GM12878 (cell line): ENCODE measurements at regions not wholly inside any gene's neighbourhood (a gene's known extent, or its start where the extent isn't known, plus 50 kb on each side); places are given as distances from the start of the nearest gene placed in this dataset.

Experiments
- ATAC-seq: fragments of 200-7000 bp; cut with Tn5 transposase; 3 replicates; pipeline ENCODE4 v1.9.1; 2020; ENCODE audit warnings: mild to moderate bottlenecking, moderate library complexity
- BruUV-seq: library from RNA; stranded (reverse); fragments of 400-500 nt; replicated peaks from 2 replicates; lab custom pipeline; 2021; lab: Mats Ljungman, UMichigan
- CTCF ChIA-PET: fragments of 300-600 bp; sonication (Branson Sonifier 250); formaldehyde crosslinking; extraction: SDS; loops from one replicate; lab custom pipeline; 2021; ENCODE audit warnings: inconsistent platforms; lab: Yijun Ruan, JAX
- POLR2A ChIA-PET: fragments of 350-600 bp; formaldehyde crosslinking; extraction: SDS; loops from one replicate; lab custom pipeline; 2021; ENCODE audit warnings: inconsistent platforms; lab: Charles Lee
- RAD21 ChIA-PET: fragments of 300-600 bp; sonication (Branson Sonifier 250); formaldehyde crosslinking; loops from one replicate; lab custom pipeline; 2023; ENCODE audit warnings: antibody characterized with exemption; ENCODE audit not compliant: unreplicated experiment; lab: Charles Lee
- SMC1A ChIA-PET: fragments of 300-600 bp; sonication (Branson Sonifier 250); formaldehyde crosslinking; loops from one replicate; lab custom pipeline; 2023; ENCODE audit not compliant: unreplicated experiment, uncharacterized antibody; lab: Charles Lee
- DNase-seq: peaks from one replicate; pipeline ENCODE4 v3.0.0-alpha.2; 2011; ENCODE audit warnings: low read depth, low spot score
- FAIRE-seq: peaks from 3 replicates; lab custom pipeline; 2011; peaks lifted over from hg19 to GRCh38; lab: Jason Lieb, UNC
- H2AFZ ChIP-seq: 2 replicates; pipeline ENCODE4 v1.6.0; 2011; ENCODE audit warnings: low read depth, low read length, control low read depth; ENCODE audit not compliant: control insufficient read depth
- H3K27ac ChIP-seq: 2 replicates; pipeline ENCODE4 v1.5.1; 2011; ENCODE audit warnings: control low read depth; ENCODE audit not compliant: control insufficient read depth, insufficient read depth
- H3K27me3 ChIP-seq, 2 experiments: replicated peaks in 1 of 2; 2 replicates each; pipeline versions ENCODE4 v1.6.0 to v1.6.1; 2011; ENCODE audit warnings: low read length in 1 of 2; ENCODE audit not compliant: control insufficient read depth in 2 of 2, insufficient read depth in 2 of 2
- H3K36me3 ChIP-seq, 2 experiments: 2 replicates each; pipeline ENCODE4 v1.5.1; 2011; ENCODE audit warnings: low read length in 1 of 2; ENCODE audit not compliant: control insufficient read depth in 2 of 2, insufficient read depth in 2 of 2
- H3K4me1 ChIP-seq: 2 replicates; pipeline ENCODE4 v1.6.1; 2011; ENCODE audit warnings: mild to moderate bottlenecking, low read length, moderate library complexity, mixed read lengths; ENCODE audit not compliant: control insufficient read depth, insufficient read depth
- H3K4me2 ChIP-seq: 2 replicates; pipeline ENCODE4 v1.6.0; 2011; ENCODE audit warnings: control low read depth; ENCODE audit not compliant: control insufficient read depth, insufficient read depth
- H3K4me3 ChIP-seq: fragments of 200-600 bp; sonication (generic); 2 replicates; pipeline ENCODE4 v1.5.1; 2016
- H3K79me2 ChIP-seq: 2 replicates; pipeline ENCODE4 v1.6.0; 2011; ENCODE audit warnings: low read length; ENCODE audit not compliant: control insufficient read depth, insufficient read depth
- H3K9ac ChIP-seq: 2 replicates; pipeline ENCODE4 v1.8.0; 2011; ENCODE audit warnings: low read length, control low read depth, mixed read lengths; ENCODE audit not compliant: control insufficient read depth, insufficient read depth
- H3K9me3 ChIP-seq: replicated peaks from 3 replicates; pipeline ENCODE4 v1.5.1; 2011; ENCODE audit warnings: mild to moderate bottlenecking, low read length; ENCODE audit not compliant: control insufficient read depth, insufficient read depth
- H4K20me1 ChIP-seq: 2 replicates; pipeline ENCODE4 v1.6.0; 2011; ENCODE audit not compliant: control insufficient read depth, insufficient read depth
- ATF3 ChIP-seq: IDR thresholded peaks from 2 replicates; pipeline ENCODE4 v1.6.1; 2011; ENCODE audit warnings: low read depth, mild to moderate bottlenecking, low read length, moderate library complexity, borderline replicate concordance; ENCODE audit errors: extremely low read depth
- FOS ChIP-seq: IDR thresholded peaks from 3 replicates; pipeline ENCODE4 v1.6.1; 2011; ENCODE audit warnings: borderline replicate concordance; ENCODE audit not compliant: insufficient read length; ENCODE audit errors: extremely low read depth
- MEF2B ChIP-seq: fragments of 450-650 bp; IDR thresholded peaks from 2 replicates; pipeline ENCODE4 v1.6.1; 2018; ENCODE audit warnings: mild to moderate bottlenecking, moderate library complexity; ENCODE audit not compliant: partially characterized antibody, poor library complexity, severe bottlenecking
- POLR2AphosphoS5 ChIP-seq: IDR thresholded peaks from 2 replicates; pipeline ENCODE4 v1.6.1; 2011; ENCODE audit warnings: mild to moderate bottlenecking, low read length, inconsistent platforms
- POU2F2 ChIP-seq: IDR thresholded peaks from 3 replicates; pipeline ENCODE4 v1.6.1; 2011; ENCODE audit warnings: low read depth, mild to moderate bottlenecking, low read length, borderline replicate concordance
- SREBF2 ChIP-seq: IDR thresholded peaks from 2 replicates; pipeline ENCODE4 v1.6.1; 2012; ENCODE audit warnings: mild to moderate bottlenecking, low read length
- WGBS: methylation state at CpG from one replicate; pipeline ENCODE4 v1.1.6; 2016; ENCODE audit warnings: low lambda C conversion rate; ENCODE audit not compliant: insufficient replicate concordance, insufficient coverage; ENCODE audit errors: missing lambda C conversion rate; 5-methylcytosine and 5-hydroxymethylcytosine counted together
- in situ Hi-C: fragments of 300-500 bp; cut with MboI; formaldehyde crosslinking; loops from 9 replicates; pipeline ENCODE4 v1.14.3; 2018; ENCODE audit warnings: mixed read lengths
- intact Hi-C: fragments of 100-400 bp; cut with micrococcal nuclease; formaldehyde crosslinking; loops from one replicate; pipeline ENCODE4 v1.14.2; 2022; ENCODE audit not compliant: unreplicated experiment
- TF ChIP-seq, protein P1 (sequence below): fragments of 450-650 bp; formaldehyde crosslinking; IDR thresholded peaks from 2 replicates; pipeline ENCODE4 v1.4.0; 2022; ENCODE audit warnings: mild to moderate bottlenecking, moderate library complexity

- CTCF ChIA-PET = interaction anchor here (0.6 to 1.8 kb wide), 2 partner anchors 9 to 56 kb away, joined by 3 to 8 read pairs; no protein-coding TSS in a partner anchor
- DNase-seq (no peak), ATAC-seq (no peak), FAIRE-seq (no peak)
- intact Hi-C loops (no loop called here), in situ Hi-C loops (no loop called here)
- RAD21 ChIA-PET = no interaction called here
- POLR2A ChIA-PET = no interaction called here
- Histone ChIP-seq H3K4me3 (no peak overlapping the region), H3K9ac (no peak overlapping the region), H3K9me3 (no peaks in the 10 kb centered on the region), H3K27ac (no peak overlapping the region), H2AFZ (no peak overlapping the region), H3K4me2 (no peak overlapping the region), H3K79me2 (no peaks in the 10 kb centered on the region), H3K4me1 (no peaks in the 10 kb centered on the region), H3K36me3 (no peaks in the 10 kb centered on the region), H3K27me3 (no peaks in the 10 kb centered on the region; a peak in 1 of 4 replicates), H4K20me1 (no peaks in the 10 kb centered on the region)
- SMC1A ChIA-PET = interaction anchor here (1.1 to 2.2 kb wide), 2 partner anchors 8 to 10 kb away, joined by 3 to 6 read pairs; no protein-coding TSS in a partner anchor
- TF ChIP-seq FOS (no peak), POU2F2 (no peak), ATF3 (no peak), MEF2B (no peak), POLR2AphosphoS5 (no peak), SREBF2 (no peak)
- TF ChIP-seq, protein P1, sequence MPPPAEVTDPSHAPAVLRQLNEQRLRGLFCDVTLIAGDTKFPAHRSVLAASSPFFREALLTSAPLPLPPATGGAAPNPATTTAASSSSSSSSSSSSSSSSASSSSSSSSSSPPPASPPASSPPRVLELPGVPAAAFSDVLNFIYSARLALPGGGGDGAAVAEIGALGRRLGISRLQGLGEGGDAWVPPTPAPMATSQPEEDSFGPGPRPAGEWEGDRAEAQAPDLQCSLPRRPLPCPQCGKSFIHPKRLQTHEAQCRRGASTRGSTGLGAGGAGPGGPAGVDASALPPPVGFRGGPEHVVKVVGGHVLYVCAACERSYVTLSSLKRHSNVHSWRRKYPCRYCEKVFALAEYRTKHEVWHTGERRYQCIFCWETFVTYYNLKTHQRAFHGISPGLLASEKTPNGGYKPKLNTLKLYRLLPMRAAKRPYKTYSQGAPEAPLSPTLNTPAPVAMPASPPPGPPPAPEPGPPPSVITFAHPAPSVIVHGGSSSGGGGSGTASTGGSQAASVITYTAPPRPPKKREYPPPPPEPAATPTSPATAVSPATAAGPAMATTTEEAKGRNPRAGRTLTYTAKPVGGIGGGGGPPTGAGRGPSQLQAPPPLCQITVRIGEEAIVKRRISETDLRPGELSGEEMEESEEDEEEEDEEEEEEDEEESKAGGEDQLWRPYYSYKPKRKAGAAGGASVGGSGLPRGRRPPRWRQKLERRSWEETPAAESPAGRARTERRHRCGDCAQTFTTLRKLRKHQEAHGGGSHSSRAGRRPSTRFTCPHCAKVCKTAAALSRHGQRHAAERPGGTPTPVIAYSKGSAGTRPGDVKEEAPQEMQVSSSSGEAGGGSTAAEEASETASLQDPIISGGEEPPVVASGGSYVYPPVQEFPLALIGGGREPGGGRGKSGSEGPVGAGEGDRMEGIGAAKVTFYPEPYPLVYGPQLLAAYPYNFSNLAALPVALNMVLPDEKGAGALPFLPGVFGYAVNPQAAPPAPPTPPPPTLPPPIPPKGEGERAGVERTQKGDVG (CRISPR knock-in tag) = no peak
- 56% methylated on average over 4 of the region's 4 CpGs for WGBS
- BruUV-seq = no TSS peak
Observed at GRCh38 chrX:42606591-42606990, 171.4 kb downstream of the PPP1R2C start.
